Lung (tissue), 11 donors: ENCODE measurements at regions not wholly inside any gene's neighbourhood (a gene's known extent, or its start where the extent isn't known, plus 50 kb on each side); places are given as distances from the start of the nearest gene placed in this dataset.

Source experiments
- ATAC-seq: fragments of 200-7000 bp; cut with Tn5 transposase; one replicate; pipeline ENCODE4 v1.9.1; 2020; ENCODE audit warnings: moderate number of reproducible peaks; ENCODE audit not compliant: insufficient read depth, low FRiP score
- DNase-seq, 3 donors: peaks; one replicate each; pipeline ENCODE4 v3.0.0-alpha.2; 2013 to 2017
- H3K27ac ChIP-seq, 2 donors: one replicate each; pipeline ENCODE4 v1.5.1; 2013; ENCODE audit warnings: mild to moderate bottlenecking in 2 of 2, moderate library complexity in 2 of 2, control low read depth in 1 of 2, inconsistent platforms in 1 of 2, low read depth in 1 of 2, low read length in 1 of 2
- H3K27me3 ChIP-seq, 3 donors: one replicate each; pipeline ENCODE4 v1.5.1; 2013; ENCODE audit warnings: low read length in 2 of 3; ENCODE audit not compliant: control insufficient read depth in 3 of 3, insufficient read depth in 3 of 3
- H3K36me3 ChIP-seq, 4 donors: one replicate each; pipeline ENCODE4 v1.5.1; 2013; ENCODE audit warnings: low read length in 4 of 4, mild to moderate bottlenecking in 1 of 4, moderate library complexity in 1 of 4; ENCODE audit not compliant: control insufficient read depth in 4 of 4, insufficient read depth in 4 of 4
- H3K4me1 ChIP-seq, 5 donors: one replicate each; pipeline ENCODE4 v1.5.1; 2013; ENCODE audit warnings: low read length in 5 of 5, mild to moderate bottlenecking in 2 of 5, moderate library complexity in 1 of 5; ENCODE audit not compliant: control insufficient read depth in 5 of 5, insufficient read depth in 5 of 5
- H3K4me3 ChIP-seq: one replicate; pipeline ENCODE4 v1.5.1; 2013; ENCODE audit warnings: mild to moderate bottlenecking, control low read depth, moderate library complexity
- H3K9ac ChIP-seq, 2 donors: one replicate each; pipeline ENCODE4 v1.5.1; 2013; ENCODE audit warnings: low read length in 2 of 2, control low read depth in 1 of 2; ENCODE audit not compliant: insufficient read depth in 1 of 2
- H3K9me3 ChIP-seq, 4 donors: one replicate each; pipeline ENCODE4 v1.5.1; 2013; ENCODE audit warnings: low read length in 3 of 4, mild to moderate bottlenecking in 1 of 4, moderate library complexity in 1 of 4; ENCODE audit not compliant: control insufficient read depth in 4 of 4, insufficient read depth in 3 of 4
- CTCF ChIP-seq: IDR thresholded peaks from 2 replicates; pipeline ENCODE4 v1.5.1; 2012; ENCODE audit warnings: mild to moderate bottlenecking; ENCODE audit errors: control extremely low read depth, extremely low read depth
- WGBS, 2 donors: extraction: QIAGEN DNeasy Blood & Tissue Kit; methylation state at CpG; one replicate each; pipeline ENCODE4 v1.1.7; 2013; 5-methylcytosine and 5-hydroxymethylcytosine counted together
- donor health status: control.
- donor health status: control.
- donor health status: Bipolar disorder and iron deficiency.
- donor health status: healthy.
- donor health status: DM: yes; HTN: yes; CAD: no.

- Histone ChIP-seq H3K4me1 (no peaks in the 10 kb centered on the region), H3K36me3 (no peaks in the 10 kb centered on the region), H3K27me3 (no peaks in the 10 kb centered on the region), H3K4me3 (no peak overlapping the region), H3K9ac (no peak overlapping the region), H3K9me3 (no peaks in the 10 kb centered on the region), H3K27ac (no peak overlapping the region)
- ATAC-seq: no peak
- no peak for DNase-seq
- 72 to 76% methylated on average over 8 of the region's 8 CpGs for WGBS, 2 donors
- no peak for TF ChIP-seq CTCF
These were observed 225.1 kb downstream of the TFEC start for GRCh38 chr7:115805458-115805857.

DNA sequence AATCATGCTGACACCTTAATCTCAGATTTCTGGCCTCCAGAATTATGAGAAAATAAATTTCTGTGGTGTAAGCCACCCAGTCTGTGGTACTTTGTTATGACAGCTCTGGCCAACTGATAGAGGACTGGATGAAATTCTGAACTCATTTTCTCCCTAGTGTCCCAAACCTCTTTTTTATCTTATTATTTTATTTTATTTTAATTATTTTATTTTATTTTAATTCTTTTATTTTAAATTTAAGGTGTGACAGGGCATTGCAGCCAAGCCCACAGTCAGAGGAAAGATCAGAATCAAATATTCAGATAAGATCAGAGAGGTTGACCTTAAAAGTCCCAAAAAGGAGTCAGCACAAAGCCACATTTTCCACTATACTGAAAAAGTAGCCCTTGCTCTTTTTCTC is 228.1 kb downstream of the TFEC start:
- ATAC-seq (no peak), DNase-seq (no peak)
- Histone ChIP-seq H3K4me1 (no peaks in the 10 kb centered on the region), H3K9me3 (no peaks in the 10 kb centered on the region), H3K9ac (no peak overlapping the region), H3K4me3 (no peak overlapping the region), H3K27me3 (no peaks in the 10 kb centered on the region), H3K36me3 (no peaks in the 10 kb centered on the region), H3K27ac (no peak overlapping the region)
- no peak for TF ChIP-seq CTCF

- ATAC-seq: no peak
These were observed 231.1 kb downstream of the TFEC start for GRCh38 chr7:115799430-115799829.

More at GRCh38 chr7:115799430-115799829, 231.1 kb downstream of the TFEC start:
- no peak for DNase-seq
- H3K27me3 ChIP-seq: no peaks in the 10 kb centered on the region
- no peak overlapping the region for H3K9ac ChIP-seq
- WGBS, 2 donors: 80 to 92% methylated on average over 2 of the region's 2 CpGs
- TF ChIP-seq CTCF: no peak
- no peak overlapping the region for H3K4me3 ChIP-seq
- no peak overlapping the region for H3K27ac ChIP-seq
- H3K36me3 ChIP-seq: no peaks in the 10 kb centered on the region
- no peaks in the 10 kb centered on the region for H3K4me1 ChIP-seq
- no peaks in the 10 kb centered on the region for H3K9me3 ChIP-seq
